ENCODE measurements at regions not wholly inside any gene's neighbourhood (a gene's known extent, or its start where the extent isn't known, plus 50 kb on each side); places are given as distances from the start of the nearest gene placed in this dataset.

DNA sequence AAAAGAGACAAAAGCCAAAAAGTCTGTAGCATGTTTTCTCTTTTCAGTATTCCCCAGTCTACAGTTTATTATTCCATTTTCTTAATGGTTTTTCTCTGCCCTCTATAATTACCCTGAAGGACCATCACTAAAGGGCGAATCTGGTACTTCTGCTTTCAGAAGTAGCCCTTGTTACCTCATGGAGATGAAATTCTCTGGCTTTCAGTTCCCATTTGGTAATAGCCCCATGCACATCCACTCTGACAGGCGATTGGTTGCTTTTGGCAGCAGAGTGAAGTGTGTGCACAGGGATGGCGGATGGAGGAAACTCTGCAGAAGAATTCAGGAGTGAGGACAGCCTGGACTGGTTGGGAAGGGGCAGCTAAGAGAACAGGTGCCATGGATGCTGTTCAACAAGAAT lies 66.3 kb upstream of the NABP1 start:
- no peak for DNase-seq (ENCODE audit: low read depth)

DNA sequence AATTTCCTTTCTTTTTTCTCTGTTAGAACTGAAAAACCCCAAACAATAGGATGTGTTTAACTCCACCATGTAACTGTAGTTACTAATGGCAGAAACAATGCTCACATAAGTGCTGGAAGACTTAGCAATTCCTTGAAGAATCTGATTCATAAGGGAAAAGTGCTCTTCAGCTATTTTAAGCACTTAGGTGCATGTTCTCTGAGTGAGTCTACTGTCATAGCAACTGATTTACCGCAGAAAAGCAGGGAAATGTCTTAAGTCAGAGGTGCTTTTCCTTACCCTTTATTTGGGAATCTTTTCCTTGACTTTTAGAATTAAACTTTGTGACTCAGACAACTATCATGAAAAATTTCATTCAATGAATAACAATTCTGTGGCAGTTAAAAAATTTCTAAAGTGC lies 65.4 kb upstream of the NABP1 start:
- no peak for DNase-seq (ENCODE audit: low read depth)

DNA sequence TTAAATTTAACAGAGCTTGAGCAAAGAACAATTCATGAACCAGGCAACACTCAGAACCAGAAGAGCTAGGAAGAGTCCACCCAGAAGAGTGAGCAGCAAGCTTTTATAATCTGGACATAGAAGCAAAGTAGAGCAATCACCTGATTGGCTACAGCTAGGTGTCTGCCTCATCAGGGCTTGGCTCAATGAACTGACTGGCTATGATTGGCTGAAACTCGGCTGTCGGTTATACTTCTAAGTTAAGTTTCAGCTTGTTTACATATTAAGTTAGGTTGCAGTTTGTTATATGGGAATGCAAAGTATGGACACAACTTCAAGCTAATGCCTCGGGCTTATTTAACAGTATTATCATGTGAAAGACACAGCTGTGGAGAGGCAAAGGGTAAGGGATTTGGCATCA lies 63.2 kb upstream of the NABP1 start:
- DNase-seq (ENCODE audit: low read depth): no peak

DNA sequence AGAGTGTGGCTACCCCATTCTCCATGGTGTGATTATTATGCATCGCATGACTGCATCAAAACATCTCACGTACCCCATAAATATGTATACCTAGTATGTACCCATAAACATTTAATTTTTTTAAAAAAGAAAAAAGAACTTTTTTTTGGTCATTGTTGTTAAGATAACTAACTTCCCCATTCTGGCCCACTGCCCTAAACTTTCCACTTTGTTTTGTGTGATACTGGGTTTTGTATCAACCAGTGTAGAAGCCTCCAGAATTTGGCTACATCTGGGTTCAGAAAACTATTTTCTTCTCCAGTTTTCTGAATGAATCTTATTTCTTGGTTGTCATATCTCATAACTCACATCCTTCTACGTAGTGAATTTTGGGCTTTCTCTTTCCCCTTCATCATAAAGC lies 62.3 kb upstream of the NABP1 start:
- DNase-seq (ENCODE audit: low read depth): no peak

DNA sequence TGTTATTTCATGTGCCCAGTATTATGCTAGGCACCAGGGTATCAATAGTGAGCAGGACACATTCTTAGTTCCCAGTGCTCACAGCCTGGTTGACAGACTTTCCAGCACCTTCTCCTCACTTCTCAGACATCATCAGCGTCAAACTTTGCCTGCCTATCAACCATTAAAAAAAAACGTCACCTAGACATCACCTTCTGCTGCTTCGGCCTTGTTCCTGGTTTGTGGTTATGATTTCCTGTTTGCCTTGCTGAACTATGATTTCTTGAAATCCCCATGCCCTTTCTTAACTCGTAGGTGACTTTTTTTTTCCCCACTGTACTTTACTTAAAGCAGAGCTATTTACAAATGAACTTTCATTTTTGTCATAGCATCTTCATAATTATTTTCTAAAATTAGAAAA lies 60.4 kb upstream of the NABP1 start:
- no peak for DNase-seq (ENCODE audit: low read depth)

DNA sequence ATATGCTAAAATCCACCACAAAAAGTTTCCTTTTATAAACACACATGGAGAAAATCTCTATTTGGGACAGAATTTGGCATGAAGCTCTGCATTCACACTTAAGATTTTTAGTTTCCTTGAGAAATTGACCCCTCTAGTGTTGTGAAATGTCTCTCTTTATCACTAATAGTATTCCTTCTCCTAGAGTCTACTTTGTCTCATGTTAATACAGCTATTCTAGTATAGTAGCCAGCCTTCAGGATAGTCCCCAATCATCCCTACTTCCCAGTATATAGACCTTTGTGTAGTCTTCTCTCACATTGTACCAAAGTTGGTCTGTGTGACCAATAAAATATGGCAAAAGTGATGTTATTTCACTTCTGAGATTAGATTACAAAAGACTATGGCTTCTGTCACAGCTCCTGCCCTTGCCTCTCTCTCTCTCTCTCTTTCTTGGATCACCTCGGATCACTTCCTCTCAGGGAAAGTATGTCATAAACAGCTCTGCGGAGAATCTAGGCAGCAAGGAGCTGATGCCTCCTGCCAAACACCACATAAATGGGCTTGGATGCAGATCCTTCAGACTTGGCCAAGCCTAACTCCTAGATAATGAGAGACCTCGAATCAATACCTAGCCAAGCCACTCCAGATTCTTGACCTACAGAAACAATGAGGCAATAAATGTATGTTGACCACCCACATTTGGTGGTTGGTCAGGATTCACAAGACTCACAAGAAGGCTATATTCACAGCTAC lies 59.7 kb upstream of the NABP1 start:
- DNase-seq (ENCODE audit: low read depth): no peak

DNA sequence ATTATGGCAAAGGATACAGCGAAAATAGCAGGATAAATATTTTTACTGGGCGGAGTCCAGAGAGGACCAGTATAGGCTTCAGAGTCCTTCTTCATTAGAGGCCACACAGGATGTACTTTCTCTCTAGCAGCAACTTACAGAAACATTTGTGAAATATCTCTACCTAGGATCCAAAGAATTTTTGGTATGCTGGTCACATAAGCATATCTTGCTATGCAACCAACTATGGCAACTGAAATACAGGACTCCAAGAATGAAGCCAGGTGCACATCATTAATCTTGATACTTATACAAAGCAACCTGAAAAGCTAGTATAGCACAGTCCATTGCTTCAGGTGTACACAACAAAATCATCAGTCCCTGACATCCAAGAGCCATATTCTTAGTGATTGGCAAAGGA lies 59.1 kb upstream of the NABP1 start:
- no peak for DNase-seq (ENCODE audit: low read depth)

DNA sequence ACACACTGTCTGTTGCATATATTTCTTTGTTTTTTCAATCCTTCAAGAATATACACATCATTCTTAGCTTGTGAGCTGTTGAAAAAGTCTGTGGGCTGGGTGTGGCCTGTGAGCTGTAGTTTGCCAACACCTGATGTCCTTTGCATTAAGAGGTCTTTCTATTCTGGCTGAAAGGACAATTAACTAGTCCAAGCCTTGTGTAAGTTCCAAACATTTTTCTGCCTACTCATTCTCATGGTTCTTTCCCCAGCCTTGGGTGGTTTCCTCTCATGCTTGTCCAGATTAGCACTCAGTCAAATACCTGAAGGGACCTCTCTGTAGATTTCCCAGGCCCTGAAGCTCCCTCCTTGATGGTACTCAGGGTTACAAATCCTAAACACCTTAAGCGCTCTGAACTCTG lies 57.8 kb upstream of the NABP1 start:
- DNase-seq (ENCODE audit: low read depth): no peak

DNA sequence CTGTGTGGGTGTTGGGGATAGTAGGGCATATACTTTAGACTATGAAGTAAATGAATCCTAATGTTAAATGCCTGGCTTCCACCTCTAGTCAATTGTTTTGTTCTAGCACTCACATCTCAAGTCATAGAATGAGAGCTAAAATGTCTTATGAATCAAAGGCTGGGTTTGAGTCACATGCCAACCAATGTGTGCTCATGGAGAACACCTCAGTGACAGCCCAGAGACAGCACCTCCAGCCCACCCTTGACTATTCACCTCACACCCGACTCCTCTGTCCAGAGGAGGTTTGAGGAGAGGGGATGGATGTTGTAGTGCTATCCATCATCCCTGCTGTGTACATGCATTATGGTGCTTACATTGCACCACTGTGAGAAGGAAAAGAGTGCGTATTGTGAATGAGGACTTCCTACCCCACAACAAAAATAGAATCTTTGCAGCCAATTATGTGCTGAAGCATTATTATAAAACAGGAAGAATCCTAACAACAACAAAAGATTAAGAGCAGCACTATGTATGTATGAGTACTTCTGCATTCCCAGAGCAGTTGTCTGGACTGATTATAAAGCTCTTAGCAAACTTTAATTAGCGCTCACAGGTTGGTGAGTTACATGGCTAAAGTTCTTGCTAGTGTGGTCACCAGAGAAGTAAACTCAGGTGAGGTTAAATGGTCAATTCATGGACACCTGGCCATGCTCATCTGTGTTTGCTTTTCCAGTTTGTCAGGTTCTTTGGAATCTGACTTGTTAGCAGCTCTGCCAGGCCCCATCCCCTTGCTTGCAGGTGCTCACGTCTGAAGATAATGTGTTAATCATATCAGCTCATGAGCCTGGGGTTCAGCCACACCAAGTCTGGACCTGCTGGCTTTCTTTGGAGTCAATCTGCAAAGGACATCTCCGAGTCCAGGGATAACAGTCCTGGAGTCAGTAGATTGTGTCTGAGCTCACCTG lies 55.3 kb upstream of the NABP1 start:
- no peak for DNase-seq (ENCODE audit: low read depth)

DNA sequence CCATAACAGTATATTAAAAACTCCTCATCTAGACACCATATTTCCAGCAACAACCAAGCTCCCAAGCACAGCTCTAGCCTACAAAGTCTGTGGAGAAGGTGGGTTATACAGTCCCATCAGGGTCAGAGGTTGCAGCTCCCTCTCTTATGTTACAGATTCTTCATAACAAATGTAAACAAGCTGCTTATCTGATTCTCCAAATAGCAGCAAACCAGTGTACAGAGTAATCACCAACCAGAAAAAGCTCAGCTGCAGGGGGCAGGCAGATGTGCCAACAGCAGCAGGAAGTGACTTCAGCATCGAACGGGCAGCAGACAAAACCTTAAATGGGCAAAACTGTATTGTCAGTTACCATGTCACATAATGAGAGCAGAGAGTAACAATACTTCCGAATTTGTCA lies 52.9 kb upstream of the NABP1 start:
- no peak for DNase-seq (ENCODE audit: low read depth)

DNA sequence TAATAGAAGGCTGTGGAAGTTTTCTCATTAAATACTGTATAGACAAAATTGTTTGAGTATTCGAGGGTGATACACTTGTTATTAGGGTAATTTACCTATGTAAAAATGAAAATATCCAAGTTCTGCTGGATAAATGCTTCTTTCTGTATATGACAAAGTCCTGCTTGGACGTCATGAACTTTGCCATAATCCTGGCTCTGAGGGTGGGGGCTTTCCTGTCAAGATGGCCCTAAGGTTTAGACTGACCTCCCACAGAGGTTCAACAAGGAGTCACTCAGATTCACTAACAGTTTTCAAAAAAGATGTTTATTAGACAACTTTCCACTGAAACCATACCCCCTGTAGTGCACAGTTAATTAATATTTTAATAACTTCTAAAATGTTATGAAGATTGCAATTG lies 52.5 kb upstream of the NABP1 start:
- DNase-seq (ENCODE audit: low read depth): no peak

DNA sequence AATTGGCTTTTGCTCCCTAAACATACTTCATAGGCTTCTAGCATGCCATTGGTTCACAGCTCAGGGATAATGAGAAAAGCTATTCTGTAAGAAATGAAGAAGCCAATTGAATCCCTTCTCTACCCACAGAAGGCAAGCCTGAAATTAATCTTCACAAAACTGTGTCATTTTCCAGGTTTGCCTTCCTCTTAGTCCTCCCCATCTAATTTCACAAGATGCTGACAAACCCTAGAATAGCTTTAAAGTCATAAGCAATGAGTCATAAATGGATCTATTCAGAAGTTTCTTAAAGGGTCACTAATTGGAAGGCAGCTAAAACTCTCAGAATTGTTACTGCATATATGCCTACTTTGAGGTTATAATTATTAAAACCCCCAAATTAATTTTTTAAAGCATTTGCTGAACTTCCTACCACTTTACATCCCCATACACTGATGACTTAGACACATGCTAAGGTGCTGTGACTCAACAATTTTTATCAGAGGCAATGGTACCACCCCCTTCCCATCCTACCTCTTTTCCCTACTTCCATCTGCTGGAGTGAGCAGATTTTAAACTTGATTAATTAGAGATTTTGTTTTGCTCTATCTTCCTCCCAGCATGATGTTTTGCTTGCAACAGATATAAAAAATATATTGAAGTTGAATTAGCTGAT lies 51.3 kb upstream of the NABP1 start:
- no peak for DNase-seq (ENCODE audit: low read depth)

DNA sequence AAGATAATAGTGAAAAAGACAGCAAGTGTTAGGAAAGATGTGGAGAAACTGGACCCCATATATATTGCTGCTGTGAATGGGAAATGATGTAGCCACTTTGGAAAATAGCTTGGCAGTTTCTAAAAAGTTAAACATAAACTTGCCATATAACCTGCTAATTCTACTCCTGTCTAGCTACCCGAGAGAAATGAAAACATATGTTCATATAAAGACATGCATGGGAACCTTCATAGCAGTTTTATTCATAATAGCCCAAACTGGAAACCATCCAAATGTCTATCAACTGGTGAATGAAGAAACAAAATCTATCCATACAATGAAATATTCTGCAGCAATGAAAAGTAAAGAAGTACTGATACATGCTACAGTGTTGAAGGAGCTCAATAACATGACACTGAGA lies 50.4 kb upstream of the NABP1 start:
- DNase-seq (ENCODE audit: low read depth): no peak
